Nephron (organoid): ENCODE measurements at regions not wholly inside any gene's neighbourhood (a gene's known extent, or its start where the extent isn't known, plus 50 kb on each side); places are given as distances from the start of the nearest gene placed in this dataset.
"Not testable (repeated sequence)": the region's sequence is repeated elsewhere in the genome, so short reads cannot be mapped to it uniquely, and the experiment has no call there.

Experiments
- H3K27ac Mint-ChIP-seq, 3 experiments: 2 replicates each; pipeline ENCODE4 v1.8.0; 2020; ENCODE audit warnings: mixed read lengths in 3 of 3, mild to moderate bottlenecking in 2 of 3, moderate library complexity in 1 of 3
- H3K27me3 Mint-ChIP-seq: 2 replicates; pipeline ENCODE4 v1.8.0; 2021; ENCODE audit warnings: low read depth, mild to moderate bottlenecking, moderate library complexity, mixed read lengths
- H3K36me3 Mint-ChIP-seq: 2 replicates; pipeline ENCODE4 v1.8.0; 2020; ENCODE audit warnings: low read depth, mixed read lengths
- H3K4me1 Mint-ChIP-seq: 2 replicates; pipeline ENCODE4 v1.8.0; 2020; ENCODE audit warnings: mixed read lengths
- H3K4me3 Mint-ChIP-seq, 3 experiments: 2 replicates each; pipeline ENCODE4 v1.8.0; 2020; ENCODE audit warnings: mild to moderate bottlenecking in 3 of 3, mixed read lengths in 3 of 3, moderate library complexity in 2 of 3
- H3K9me3 Mint-ChIP-seq: 2 replicates; pipeline ENCODE4 v1.8.0; 2020; ENCODE audit warnings: mixed read lengths
- CTCF ChIP-seq, 3 experiments: fragments of 200-600 bp; sonication (generic); IDR thresholded peaks; one replicate each; pipeline ENCODE4 v1.5.0; 2021; ENCODE audit warnings: antibody characterized with exemption in 3 of 3; ENCODE audit not compliant: unreplicated experiment in 3 of 3

- Mint-ChIP-seq H3K27ac (no peak overlapping the region), H3K9me3 (peaks cover 27% of the 10 kb centered on the region), H3K4me1 (no peaks in the 10 kb centered on the region), H3K4me3 (no peak overlapping the region), H3K27me3 (no peaks in the 10 kb centered on the region), H3K36me3 (no peaks in the 10 kb centered on the region)
- no peak for TF ChIP-seq CTCF (IDR thresholded peaks at IDR 0.05; ENCODE audit: unreplicated experiment in 3 of 3)
Measured at GRCh38 chrX:76920607-76921006, 493.1 kb downstream of the MAGEE1 start.

- peaks cover 27% of the 10 kb centered on the region for H3K9me3 Mint-ChIP-seq
- no peaks in the 10 kb centered on the region for H3K36me3 Mint-ChIP-seq
- no peaks in the 10 kb centered on the region for H3K4me1 Mint-ChIP-seq
- H3K4me3 Mint-ChIP-seq, result no peak overlapping the region
- H3K27ac Mint-ChIP-seq, result no peak overlapping the region
- no peaks in the 10 kb centered on the region for H3K27me3 Mint-ChIP-seq
- TF ChIP-seq CTCF (IDR thresholded peaks at IDR 0.05; ENCODE audit: unreplicated experiment in 3 of 3), result no peak
Measured at GRCh38 chrX:76921176-76921575, 493.7 kb downstream of the MAGEE1 start.

- Mint-ChIP-seq H3K27ac (no peak overlapping the region), H3K36me3 (no peaks in the 10 kb centered on the region), H3K4me1 (no peaks in the 10 kb centered on the region), H3K4me3 (no peak overlapping the region), H3K27me3 (no peaks in the 10 kb centered on the region), H3K9me3 (peaks cover 31% of the 10 kb centered on the region)
- TF ChIP-seq CTCF (IDR thresholded peaks at IDR 0.05; ENCODE audit: unreplicated experiment in 3 of 3), result no peak
Measured at GRCh38 chrX:76922100-76922499, 494.6 kb downstream of the MAGEE1 start.

- H3K9me3 Mint-ChIP-seq, result peaks cover 32% of the 10 kb centered on the region
- not testable (repeated sequence) for H3K36me3 Mint-ChIP-seq, H3K4me1 Mint-ChIP-seq, H3K27me3 Mint-ChIP-seq, H3K27ac Mint-ChIP-seq, H3K4me3 Mint-ChIP-seq
Measured at GRCh38 chrX:76924616-76925015, 497.1 kb downstream of the MAGEE1 start.

GRCh38 chrX:76931518-76931917 is 504.0 kb downstream of the MAGEE1 start:
- H3K9me3 Mint-ChIP-seq, result peaks cover 41% of the 10 kb centered on the region
- no peak overlapping the region for H3K27ac Mint-ChIP-seq
- no peaks in the 10 kb centered on the region for H3K36me3 Mint-ChIP-seq
- H3K27me3 Mint-ChIP-seq, result no peaks in the 10 kb centered on the region
- H3K4me1 Mint-ChIP-seq, result no peaks in the 10 kb centered on the region
- H3K4me3 Mint-ChIP-seq, result no peak overlapping the region
- no peak for TF ChIP-seq CTCF (IDR thresholded peaks at IDR 0.05; ENCODE audit: unreplicated experiment in 3 of 3)

GRCh38 chrX:76957485-76957884 is 489.7 kb upstream of the FGF16 start:
- no peak for TF ChIP-seq CTCF (IDR thresholded peaks at IDR 0.05; ENCODE audit: unreplicated experiment in 3 of 3)
- H3K9me3 Mint-ChIP-seq, result peaks cover 69% of the 10 kb centered on the region
- H3K4me1 Mint-ChIP-seq, result no peaks in the 10 kb centered on the region
- no peak overlapping the region for H3K27ac Mint-ChIP-seq
- H3K36me3 Mint-ChIP-seq, result no peaks in the 10 kb centered on the region
- no peak overlapping the region for H3K4me3 Mint-ChIP-seq
- no peaks in the 10 kb centered on the region for H3K27me3 Mint-ChIP-seq
